HEK293T (cell line): ENCODE measurements at regions not wholly inside any gene's neighbourhood (a gene's known extent, or its start where the extent isn't known, plus 50 kb on each side); places are given as distances from the start of the nearest gene placed in this dataset.

ENCODE experiments used
- ARNT ChIP-seq: fragments of 450-650 bp; IDR thresholded peaks from 2 replicates; pipeline ENCODE4 v1.6.1; 2017; ENCODE audit warnings: mild to moderate bottlenecking
- CTBP1 ChIP-seq: fragments of 450-650 bp; IDR thresholded peaks from 2 replicates; pipeline ENCODE4 v1.6.1; 2016; ENCODE audit warnings: borderline replicate concordance
- ELF4 ChIP-seq: fragments of 450-650 bp; IDR thresholded peaks from 2 replicates; pipeline ENCODE4 v1.6.1; 2017; ENCODE audit warnings: antibody characterized with exemption
- FOXM1 ChIP-seq: fragments of 450-650 bp; IDR thresholded peaks from 2 replicates; pipeline ENCODE4 v1.6.1; 2017; ENCODE audit warnings: mild to moderate bottlenecking, borderline replicate concordance
- HDGF ChIP-seq: fragments of 450-650 bp; IDR thresholded peaks from 2 replicates; pipeline ENCODE4 v1.6.1; 2017; ENCODE audit warnings: antibody characterized with exemption, borderline replicate concordance
- LEF1 ChIP-seq: fragments of 450-650 bp; IDR thresholded peaks from 2 replicates; pipeline ENCODE4 v1.6.1; 2017; ENCODE audit warnings: mild to moderate bottlenecking, borderline replicate concordance
- NFRKB ChIP-seq: fragments of 450-650 bp; IDR thresholded peaks from 2 replicates; pipeline ENCODE4 v1.6.1; 2016; ENCODE audit warnings: mild to moderate bottlenecking, moderate library complexity
- PKNOX1 ChIP-seq: fragments of 450-650 bp; IDR thresholded peaks from 2 replicates; pipeline ENCODE4 v1.6.1; 2016
- SP1 ChIP-seq: fragments of 450-650 bp; IDR thresholded peaks from 2 replicates; pipeline ENCODE4 v1.6.1; 2017
- TARDBP ChIP-seq: fragments of 450-650 bp; IDR thresholded peaks from 2 replicates; pipeline ENCODE4 v1.6.1; 2016

DNA sequence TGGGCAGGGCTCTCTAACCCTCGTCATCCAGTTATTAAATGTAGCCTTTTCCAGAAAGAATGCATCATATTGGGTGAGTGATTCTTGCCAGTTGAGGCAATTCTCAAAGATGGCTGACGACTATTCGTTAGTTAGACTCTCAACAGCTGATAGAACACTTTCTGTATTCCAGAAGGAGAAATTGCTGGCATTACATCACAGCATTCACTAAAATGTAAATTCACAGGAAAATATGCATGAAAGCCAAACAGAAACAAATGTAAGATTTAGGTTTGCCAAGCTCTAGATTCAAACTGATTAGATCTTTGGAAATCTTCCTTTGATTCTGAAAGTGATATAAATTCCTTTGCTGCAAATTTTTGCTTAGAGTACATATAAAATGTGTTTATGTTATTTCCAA is 1501.0 kb downstream of the SI start:
- TF ChIP-seq PKNOX1: no peak
- TF ChIP-seq NFRKB: no peak
- no peak for TF ChIP-seq LEF1
- TF ChIP-seq ARNT: no peak
- no peak for TF ChIP-seq FOXM1
- no peak for TF ChIP-seq HDGF
- no peak for TF ChIP-seq ELF4
- no peak for TF ChIP-seq TARDBP
- TF ChIP-seq CTBP1: no peak
- TF ChIP-seq SP1: no peak
